ENCODE measurements at regions not wholly inside any gene's neighbourhood (a gene's known extent, or its start where the extent isn't known, plus 50 kb on each side); places are given as distances from the start of the nearest gene placed in this dataset.
"Not testable (repeated sequence)": the region's sequence is repeated elsewhere in the genome, so short reads cannot be mapped to it uniquely, and the experiment has no call there.

DNA sequence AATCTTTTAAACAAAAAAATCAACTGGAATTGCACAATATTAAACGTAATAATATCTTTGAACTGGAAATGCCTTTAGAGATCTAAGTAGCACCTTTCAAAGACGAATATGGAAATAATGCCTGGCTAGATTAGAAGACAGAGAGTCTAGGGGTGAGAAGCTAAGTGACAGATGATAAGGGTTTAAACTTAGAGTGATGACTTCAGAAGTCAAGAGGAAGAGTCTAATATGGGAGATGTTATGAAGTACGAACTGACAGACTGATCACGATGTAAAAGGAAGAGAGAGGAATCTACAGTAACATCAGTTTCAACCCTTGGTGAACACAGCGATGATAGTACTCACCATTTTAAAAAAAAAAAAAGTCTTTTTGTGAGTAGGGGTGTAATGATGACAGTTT, 57.9 kb downstream of the HINT1 start:
- TF ChIP-seq CTCF (IDR thresholded peaks at IDR 0.05) = no peak
- H3K36me3 ChIP-seq (ENCODE audit: low read depth) = no peaks in the 10 kb centered on the region
- no peaks in the 10 kb centered on the region for H3K4me1 ChIP-seq (ENCODE audit: low read depth)
- H3K4me3 ChIP-seq = no peak overlapping the region
- intact Hi-C loops (cut with DNase I, micrococcal nuclease) = loop anchor here in 1 of 2 donors (10.0 kb wide), 1 partner anchor 232 kb away; no protein-coding TSS in a partner anchor
- no peaks in the 10 kb centered on the region for H3K9me3 ChIP-seq
- ATAC-seq = no peak
- no peak for DNase-seq

DNA sequence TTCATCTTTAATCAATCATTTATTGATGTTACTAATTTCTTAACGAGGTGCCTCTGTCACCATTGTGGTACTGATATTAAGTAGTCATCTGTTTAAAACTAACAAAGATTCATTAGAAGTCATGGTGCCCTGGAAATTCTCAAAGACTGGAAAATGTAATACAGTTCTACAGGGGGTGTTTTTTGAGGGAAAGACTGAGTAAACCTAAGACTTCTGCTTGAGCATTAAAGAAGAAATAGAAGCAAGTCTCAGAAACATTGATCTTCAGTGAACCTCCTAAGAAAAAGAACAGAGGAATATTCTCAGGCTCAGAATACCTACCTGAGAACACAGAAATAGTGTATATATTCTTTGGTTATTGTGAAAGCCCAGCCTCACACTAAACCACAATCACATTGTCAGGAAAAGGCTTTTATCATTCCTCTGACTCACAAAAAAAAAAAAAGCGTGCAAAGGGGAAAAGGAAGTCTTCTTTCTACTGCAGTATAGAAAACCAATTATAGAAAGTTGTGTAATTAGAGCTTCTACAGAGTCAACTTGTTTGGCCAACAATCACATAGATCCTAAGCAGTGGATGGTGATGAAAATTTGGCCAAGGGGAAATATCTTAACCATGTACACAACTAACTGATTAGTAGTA, 60.8 kb downstream of the HINT1 start:
- Histone ChIP-seq H3K36me3 (ENCODE audit: low read depth) (no peaks in the 10 kb centered on the region), H3K4me1 (ENCODE audit: low read depth) (no peaks in the 10 kb centered on the region), H3K9me3 (no peaks in the 10 kb centered on the region), H3K4me3 (no peak overlapping the region)
- intact Hi-C loops (cut with DNase I, micrococcal nuclease) = loop anchor here in 1 of 2 donors (10.0 kb wide), 1 partner anchor 229 kb away; no protein-coding TSS in a partner anchor
- no peak for TF ChIP-seq CTCF (IDR thresholded peaks at IDR 0.05)
- ATAC-seq (no peak), DNase-seq (no peak)

- H3K36me3 ChIP-seq (ENCODE audit: low read depth) = no peaks in the 10 kb centered on the region
- ATAC-seq (no peak), DNase-seq (no peak)
- no peak for TF ChIP-seq CTCF (IDR thresholded peaks at IDR 0.05)
- no peak overlapping the region for H3K4me3 ChIP-seq
- intact Hi-C loops (cut with DNase I, micrococcal nuclease) = no loop called here
- H3K4me1 ChIP-seq (ENCODE audit: low read depth) = no peaks in the 10 kb centered on the region
- H3K9me3 ChIP-seq = no peaks in the 10 kb centered on the region
These were observed 68.0 kb downstream of the HINT1 start for GRCh38 chr5:131096774-131097710.

DNA sequence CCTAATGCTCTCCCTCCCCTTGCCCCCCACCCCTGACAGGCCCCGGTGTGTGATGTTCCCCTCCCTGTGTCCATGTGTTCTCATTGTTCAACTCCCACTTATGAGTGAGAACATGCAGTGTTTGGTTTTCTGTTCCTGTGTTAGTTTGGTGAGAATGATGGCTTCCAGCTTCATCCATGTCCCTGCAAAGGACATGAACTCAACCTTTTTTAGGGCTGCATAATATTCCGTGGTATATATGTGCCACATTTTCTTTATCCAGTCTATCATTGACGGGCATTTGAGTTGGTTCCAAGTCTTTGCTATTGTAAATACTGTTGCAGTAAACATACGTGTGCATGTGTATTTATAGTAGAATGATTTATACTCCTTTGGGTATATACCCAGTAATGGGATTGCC, 69.5 kb downstream of the HINT1 start:
- H3K4me1 ChIP-seq (ENCODE audit: low read depth); intact Hi-C loops (cut with DNase I, micrococcal nuclease); H3K36me3 ChIP-seq (ENCODE audit: low read depth); H3K4me3 ChIP-seq; DNase-seq; H3K9me3 ChIP-seq; ATAC-seq: not testable (repeated sequence)

DNA sequence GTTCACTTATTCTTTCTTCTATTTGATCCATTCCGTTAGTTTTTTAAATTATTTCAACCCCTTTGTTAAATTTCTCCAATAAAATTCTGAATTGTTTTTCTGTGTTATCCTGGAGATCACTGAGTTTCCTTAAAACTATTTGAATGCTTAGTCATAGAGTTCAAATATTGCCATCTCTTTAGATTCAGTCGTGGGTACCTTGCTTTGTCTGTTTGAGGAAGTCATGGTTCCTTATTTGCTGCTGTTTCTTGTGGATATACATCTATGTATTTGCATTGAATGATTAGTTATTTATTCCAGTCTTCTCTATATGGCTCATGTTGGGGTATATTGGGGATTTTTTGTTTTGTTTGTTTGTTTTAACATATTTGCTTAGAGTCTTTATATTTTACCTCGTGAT, 80.6 kb downstream of the HINT1 start:
- TF ChIP-seq CTCF (IDR thresholded peaks at IDR 0.05) = no peak
- no peak for ATAC-seq
- no peaks in the 10 kb centered on the region for H3K9me3 ChIP-seq
- H3K4me3 ChIP-seq = no peak overlapping the region
- DNase-seq = no peak
- intact Hi-C loops (cut with DNase I, micrococcal nuclease) = no loop called here
- no peaks in the 10 kb centered on the region for H3K4me1 ChIP-seq (ENCODE audit: low read depth)
- H3K36me3 ChIP-seq (ENCODE audit: low read depth) = no peaks in the 10 kb centered on the region

DNA sequence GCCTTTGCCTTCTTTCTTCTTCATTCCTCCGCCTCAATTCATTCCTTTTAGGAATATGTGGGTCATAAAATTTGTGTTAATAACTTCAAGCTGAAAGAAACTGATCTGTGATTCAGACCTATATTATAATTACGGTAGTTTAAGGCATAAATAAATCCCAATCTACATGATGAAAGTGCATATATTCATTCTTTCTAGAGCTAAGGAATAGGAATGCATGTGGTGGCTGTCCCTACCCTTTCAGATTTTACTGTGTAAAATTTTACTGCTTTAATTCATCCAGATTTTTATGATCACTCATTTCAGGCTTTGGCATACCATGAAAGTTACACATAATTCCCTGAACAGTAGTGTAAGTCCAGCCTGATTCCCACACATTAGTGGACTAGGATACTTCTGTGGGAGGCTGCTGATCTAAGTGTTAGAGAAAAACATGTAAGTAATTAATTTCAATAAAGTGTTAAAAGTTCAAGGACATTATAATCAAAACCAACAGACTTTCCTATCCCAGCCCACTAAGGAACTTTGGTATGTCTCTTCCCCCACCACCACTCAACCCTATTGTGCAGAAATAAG, 83.1 kb downstream of the HINT1 start:
- no peaks in the 10 kb centered on the region for H3K4me1 ChIP-seq (ENCODE audit: low read depth)
- DNase-seq (no peak), ATAC-seq (no peak)
- H3K9me3 ChIP-seq = no peaks in the 10 kb centered on the region
- no peaks in the 10 kb centered on the region for H3K36me3 ChIP-seq (ENCODE audit: low read depth)
- intact Hi-C loops (cut with DNase I, micrococcal nuclease) = no loop called here
- TF ChIP-seq CTCF (IDR thresholded peaks at IDR 0.05) = no peak
- no peak overlapping the region for H3K4me3 ChIP-seq
